ENCODE measurements at regions not wholly inside any gene's neighbourhood (a gene's known extent, or its start where the extent isn't known, plus 50 kb on each side); places are given as distances from the start of the nearest gene placed in this dataset.

- TF ChIP-seq CTCF (IDR thresholded peaks at IDR 0.05; ENCODE audit: low read length) (no peak), EZH2 (IDR thresholded peaks at IDR 0.05; ENCODE audit: borderline replicate concordance, low read length) (no peak)
Observed at GRCh38 chr6:159395609-159396008, 226.4 kb downstream of the FNDC1 start.
